Gastrocnemius medialis (tissue), 4 donors: ENCODE measurements at regions not wholly inside any gene's neighbourhood (a gene's known extent, or its start where the extent isn't known, plus 50 kb on each side); places are given as distances from the start of the nearest gene placed in this dataset.

ENCODE experiments used
- CTCF ChIP-seq, 5 experiments: fragments of 450-650 bp in 3 of 5; fragments of 200-600 bp in 2 of 5; sonication (generic) in 2 of 5; IDR thresholded peaks in 4 of 5; conservative IDR thresholded peaks in 1 of 5; 1 replicate in 4 of 5; 2 replicates in 1 of 5; pipeline ENCODE4 v1.5.1; 2016 to 2019; ENCODE audit warnings: antibody characterized with exemption in 5 of 5, mild to moderate bottlenecking in 3 of 5, moderate library complexity in 3 of 5
- POLR2A ChIP-seq, 2 donors: fragments of 450-650 bp; IDR thresholded peaks; one replicate each; pipeline ENCODE4 v1.6.1; 2017; ENCODE audit warnings: antibody characterized with exemption in 2 of 2, mild to moderate bottlenecking in 2 of 2, moderate library complexity in 2 of 2

GRCh38 chr3:165653130-165653778 is 184.0 kb downstream of the BCHE start:
- TF ChIP-seq CTCF (IDR thresholded peaks at IDR 0.05 in 4 of 5, conservative IDR thresholded peaks at IDR 0.05 in 1 of 5) (no peak), POLR2A (IDR thresholded peaks at IDR 0.05) (no peak)
